ENCODE measurements at regions not wholly inside any gene's neighbourhood (a gene's known extent, or its start where the extent isn't known, plus 50 kb on each side); places are given as distances from the start of the nearest gene placed in this dataset.

DNA sequence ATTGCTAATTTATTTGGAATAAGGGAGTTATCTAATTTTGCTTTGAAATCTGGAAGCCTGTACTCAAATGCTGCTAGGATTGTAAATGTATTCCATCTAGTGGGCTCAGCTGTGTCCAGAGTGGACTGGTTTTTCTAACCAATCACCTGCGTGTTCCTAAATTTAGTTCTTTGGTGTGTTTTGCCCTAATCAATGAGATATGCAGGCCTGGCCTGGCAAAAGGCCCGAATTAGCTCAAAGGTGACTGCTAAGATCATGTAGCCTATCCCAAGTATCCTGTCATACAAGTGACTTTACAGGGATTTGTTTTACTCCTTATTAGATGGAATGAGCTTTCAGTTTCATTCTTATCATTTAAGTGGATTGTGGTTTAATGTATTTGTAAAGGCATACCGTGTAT lies 51.3 kb upstream of the ARMC2 start:
- no peaks in the 10 kb centered on the region for H3K36me3 Mint-ChIP-seq
- no peak for DNase-seq
- no peaks in the 10 kb centered on the region for H3K9me3 Mint-ChIP-seq
- H3K4me1 Mint-ChIP-seq: peaks cover 46 to 53% of the 10 kb centered on the region in 2 donors
- peak overlapping the region in 4 of 6 donors; percentile 61 to 89 (median 75) for H3K27ac Mint-ChIP-seq
- peaks cover 0 to 4% (median 0%) of the 10 kb centered on the region in 3 donors for H3K27me3 Mint-ChIP-seq (ENCODE audit: low read depth in 3 of 3)
- peak overlapping the region in 2 of 5 donors; percentile 41 for H3K4me3 Mint-ChIP-seq

DNA sequence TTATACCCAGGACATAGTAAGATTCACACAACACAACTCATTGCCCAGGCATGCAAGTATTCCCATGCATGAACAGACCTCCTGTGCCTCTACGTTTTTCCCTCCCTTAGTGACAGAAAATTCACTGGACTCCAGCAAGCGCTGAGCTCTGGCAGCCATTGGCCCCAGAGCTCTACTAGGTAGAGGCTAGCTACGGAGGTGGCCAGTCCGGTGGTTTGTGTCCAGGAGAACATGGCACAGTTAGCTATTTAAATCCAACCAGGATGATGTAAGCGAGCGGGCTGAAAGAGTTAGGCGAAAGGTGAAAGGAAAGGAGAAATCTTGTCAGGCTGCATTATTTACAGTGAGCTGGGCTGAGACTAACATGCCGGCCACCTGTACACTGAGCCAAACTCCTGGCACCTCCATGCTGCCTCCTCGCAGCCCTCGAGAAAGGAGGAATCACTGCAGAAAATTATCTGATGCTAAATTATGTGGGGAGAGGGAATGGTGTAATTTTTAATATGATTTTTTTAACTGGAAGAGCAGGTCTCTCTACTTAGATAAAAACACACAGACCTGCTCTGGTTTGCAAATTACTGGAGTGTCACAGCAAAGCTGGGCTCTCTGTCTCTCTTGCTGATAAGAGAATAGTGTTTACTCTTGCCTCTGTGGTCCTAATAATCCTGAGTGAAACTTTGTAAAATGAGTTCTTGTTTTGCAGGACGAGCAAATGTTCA lies 50.1 kb upstream of the ARMC2 start:
- Mint-ChIP-seq H3K9me3 (no peaks in the 10 kb centered on the region), H3K27ac (peak overlapping the region; percentile 61 to 92 (median 88)), H3K36me3 (no peaks in the 10 kb centered on the region), H3K4me1 (peaks cover 46 to 54% of the 10 kb centered on the region in 2 donors), H3K4me3 (peak overlapping the region; percentile 78 to 90 (median 84)), H3K27me3 (ENCODE audit: low read depth in 3 of 3) (peaks cover 0 to 4% (median 0%) of the 10 kb centered on the region in 3 donors)
- no peak for DNase-seq

Measured in immature natural killer cell (primary cell).